DMS53 (cell line): ENCODE measurements at regions not wholly inside any gene's neighbourhood (a gene's known extent, or its start where the extent isn't known, plus 50 kb on each side); places are given as distances from the start of the nearest gene placed in this dataset.
A peak's percentile ranks its signal among the peaks of the same experiment; 100 is the strongest.

Experiments
- DNase-seq: peaks from one replicate; lab custom pipeline; 2025; lab: John Stamatoyannopoulos, UW

- DNase-seq: no peak
Measured at GRCh38 chr6:112725541-112726085, 378.5 kb downstream of the RFPL4B start.

- no peak for DNase-seq
Measured at GRCh38 chr6:112735129-112735528, 388.0 kb downstream of the RFPL4B start.

GRCh38 chr6:112739766-112740165, 392.6 kb downstream of the RFPL4B start:
- no peak for DNase-seq

GRCh38 chr6:112743323-112743722, 396.2 kb downstream of the RFPL4B start:
- DNase-seq: no peak

GRCh38 chr6:112744827-112745226, 397.7 kb downstream of the RFPL4B start:
- DNase-seq: no peak

GRCh38 chr6:112745765-112746164, 398.6 kb downstream of the RFPL4B start:
- no peak for DNase-seq

GRCh38 chr6:112749673-112750072, 402.5 kb downstream of the RFPL4B start:
- no peak for DNase-seq

- no peak for DNase-seq
Measured at GRCh38 chr6:112752305-112752704, 405.2 kb downstream of the RFPL4B start.

GRCh38 chr6:112752791-112753190, 405.7 kb downstream of the RFPL4B start:
- DNase-seq: no peak

- DNase-seq: no peak
Measured at GRCh38 chr6:112760831-112761230, 413.7 kb downstream of the RFPL4B start.

GRCh38 chr6:112761740-112762139, 414.6 kb downstream of the RFPL4B start:
- DNase-seq: no peak

GRCh38 chr6:112764377-112764776, 417.2 kb downstream of the RFPL4B start:
- DNase-seq: peak; percentile 18

GRCh38 chr6:112770308-112770707, 423.2 kb downstream of the RFPL4B start:
- peak; percentile 49 for DNase-seq

GRCh38 chr6:112773187-112773586, 426.1 kb downstream of the RFPL4B start:
- no peak for DNase-seq

GRCh38 chr6:112774319-112774718, 427.2 kb downstream of the RFPL4B start:
- no peak for DNase-seq

- DNase-seq: peak; percentile 83
Measured at GRCh38 chr6:112780498-112781096, 433.5 kb downstream of the RFPL4B start.

- peak; percentile 4 for DNase-seq
Measured at GRCh38 chr6:112781241-112781640, 434.1 kb downstream of the RFPL4B start.

- DNase-seq: no peak
Measured at GRCh38 chr6:112785408-112785807, 438.3 kb downstream of the RFPL4B start.

GRCh38 chr6:112786801-112787200, 439.7 kb downstream of the RFPL4B start:
- no peak for DNase-seq

GRCh38 chr6:112787371-112787770, 440.2 kb downstream of the RFPL4B start:
- DNase-seq: no peak

GRCh38 chr6:112795316-112795715, 448.2 kb downstream of the RFPL4B start:
- DNase-seq: no peak

- DNase-seq: no peak
Measured at GRCh38 chr6:112796712-112797111, 449.6 kb downstream of the RFPL4B start.

- DNase-seq: no peak
Measured at GRCh38 chr6:112799889-112800288, 452.8 kb downstream of the RFPL4B start.

- no peak for DNase-seq
Measured at GRCh38 chr6:112800439-112800838, 453.3 kb downstream of the RFPL4B start.
